Progenitor cell of endocrine pancreas (in vitro differentiated cells): ENCODE measurements at regions not wholly inside any gene's neighbourhood (a gene's known extent, or its start where the extent isn't known, plus 50 kb on each side); places are given as distances from the start of the nearest gene placed in this dataset.

ENCODE experiments used
- DNase-seq: peaks from one replicate; pipeline ENCODE4 v3.0.0; 2021; ENCODE audit warnings: low spot score; ENCODE audit not compliant: unreplicated experiment
- H3K27ac Mint-ChIP-seq: 2 replicates; pipeline ENCODE4 v1.8.0; 2021; ENCODE audit warnings: mild to moderate bottlenecking, moderate library complexity, mixed read lengths
- H3K27me3 Mint-ChIP-seq: 2 replicates; pipeline ENCODE4 v1.8.0; 2021; ENCODE audit warnings: mixed read lengths
- H3K36me3 Mint-ChIP-seq: 2 replicates; pipeline ENCODE4 v1.8.0; 2022; ENCODE audit warnings: mixed read lengths; ENCODE audit not compliant: insufficient read depth
- H3K4me1 Mint-ChIP-seq: 2 replicates; pipeline ENCODE4 v1.8.0; 2021; ENCODE audit warnings: low read depth, mixed read lengths
- H3K4me3 Mint-ChIP-seq: 2 replicates; pipeline ENCODE4 v1.8.0; 2021; ENCODE audit warnings: low read depth, mild to moderate bottlenecking, moderate library complexity, mixed read lengths
- H3K9me3 Mint-ChIP-seq: 2 replicates; pipeline ENCODE4 v1.8.0; 2021; ENCODE audit warnings: low read depth, mixed read lengths
- CTCF ChIP-seq: fragments of 200-600 bp; sonication (generic); IDR thresholded peaks from one replicate; pipeline ENCODE4 v1.5.0; 2021; ENCODE audit warnings: antibody characterized with exemption, mild to moderate bottlenecking; ENCODE audit not compliant: unreplicated experiment

GRCh38 chr1:200332716-200333115 is 77.1 kb downstream of the ZNF281 start:
- Mint-ChIP-seq H3K9me3 (no peaks in the 10 kb centered on the region), H3K4me3 (no peak overlapping the region), H3K27me3 (peaks cover 4% of the 10 kb centered on the region), H3K27ac (no peak overlapping the region), H3K4me1 (peaks cover 35% of the 10 kb centered on the region), H3K36me3 (no peaks in the 10 kb centered on the region)
- TF ChIP-seq CTCF, result no peak
- no peak for DNase-seq

GRCh38 chr1:200330741-200331428 is 79.0 kb downstream of the ZNF281 start:
- no peaks in the 10 kb centered on the region for H3K36me3 Mint-ChIP-seq
- no peaks in the 10 kb centered on the region for H3K9me3 Mint-ChIP-seq
- H3K27me3 Mint-ChIP-seq, result peaks cover 8% of the 10 kb centered on the region
- no peak for TF ChIP-seq CTCF
- peaks cover 20% of the 10 kb centered on the region for H3K4me1 Mint-ChIP-seq
- DNase-seq, result no peak
- H3K4me3 Mint-ChIP-seq, result no peak overlapping the region
- peak overlapping the region; percentile 23 for H3K27ac Mint-ChIP-seq

- no peak for DNase-seq
- peaks cover under 1% of the 10 kb centered on the region for H3K9me3 Mint-ChIP-seq
- no peak overlapping the region for H3K27ac Mint-ChIP-seq
- H3K27me3 Mint-ChIP-seq, result peaks cover 8% of the 10 kb centered on the region
- H3K36me3 Mint-ChIP-seq, result no peaks in the 10 kb centered on the region
- H3K4me3 Mint-ChIP-seq, result no peak overlapping the region
- H3K4me1 Mint-ChIP-seq, result peaks cover 20% of the 10 kb centered on the region
- no peak for TF ChIP-seq CTCF
Measured at GRCh38 chr1:200329208-200329882, 80.5 kb downstream of the ZNF281 start.

GRCh38 chr1:200328379-200328778 is 81.5 kb downstream of the ZNF281 start:
- H3K9me3 Mint-ChIP-seq, result peaks cover 5% of the 10 kb centered on the region
- no peak for DNase-seq
- no peak overlapping the region for H3K4me3 Mint-ChIP-seq
- TF ChIP-seq CTCF, result no peak
- H3K27ac Mint-ChIP-seq, result peak overlapping the region; percentile 0
- peaks cover 8% of the 10 kb centered on the region for H3K27me3 Mint-ChIP-seq
- no peaks in the 10 kb centered on the region for H3K36me3 Mint-ChIP-seq
- peaks cover 20% of the 10 kb centered on the region for H3K4me1 Mint-ChIP-seq

- Mint-ChIP-seq H3K27me3 (peaks cover 8% of the 10 kb centered on the region), H3K4me1 (peaks cover 8% of the 10 kb centered on the region), H3K27ac (no peak overlapping the region), H3K4me3 (no peak overlapping the region), H3K36me3 (no peaks in the 10 kb centered on the region), H3K9me3 (peaks cover 5% of the 10 kb centered on the region)
- no peak for TF ChIP-seq CTCF
- no peak for DNase-seq
Measured at GRCh38 chr1:200323856-200324400, 85.9 kb downstream of the ZNF281 start.
